GM19455 (cell line): ENCODE measurements at regions not wholly inside any gene's neighbourhood (a gene's known extent, or its start where the extent isn't known, plus 50 kb on each side); places are given as distances from the start of the nearest gene placed in this dataset.

Experiments used
- ATAC-seq: cut with Tn5 transposase; IDR thresholded peaks from one replicate; pipeline ENCODE4 v1.9.1; 2021; ENCODE audit not compliant: unreplicated experiment

DNA sequence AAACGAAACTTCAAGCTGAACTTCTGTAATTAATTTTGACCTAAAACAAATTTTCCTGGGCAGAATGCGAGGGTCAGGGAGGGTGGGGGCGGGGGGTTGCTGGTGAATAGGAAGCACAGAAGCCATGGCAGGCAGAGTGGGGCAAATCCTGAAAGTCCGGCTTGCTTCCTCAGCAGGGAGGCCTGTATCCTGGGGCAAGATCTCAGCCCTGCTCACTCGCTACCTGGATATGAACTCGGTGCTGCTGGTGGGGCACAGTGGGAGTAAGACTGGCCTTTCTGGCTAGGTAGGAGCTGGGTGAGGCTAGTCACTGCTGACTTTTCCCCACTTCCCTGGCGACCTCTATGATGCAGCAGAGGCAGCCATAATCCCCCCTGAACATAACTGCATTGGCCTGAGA lies 168.9 kb upstream of the CHORDC1 start:
- no peak for ATAC-seq

DNA sequence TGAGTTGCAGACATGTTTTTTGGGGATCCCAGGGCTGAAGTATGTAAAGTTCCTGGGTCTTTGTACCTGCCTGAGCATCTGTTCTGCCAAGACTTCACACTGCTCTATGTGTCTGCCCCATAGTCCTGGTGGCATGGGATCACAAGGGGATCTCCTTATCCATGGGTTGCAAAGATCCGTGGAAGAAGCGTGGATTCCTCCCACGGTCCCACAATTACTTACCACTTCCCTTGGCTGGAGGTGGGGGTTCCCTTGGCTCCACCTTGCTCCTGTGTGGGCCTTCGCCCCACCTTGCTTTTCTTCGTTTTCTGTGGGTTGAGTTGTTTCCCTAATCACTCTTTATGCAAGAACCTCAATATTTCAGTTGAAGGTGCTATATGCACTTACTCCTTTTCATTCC lies 157.4 kb upstream of the CHORDC1 start:
- no peak for ATAC-seq

DNA sequence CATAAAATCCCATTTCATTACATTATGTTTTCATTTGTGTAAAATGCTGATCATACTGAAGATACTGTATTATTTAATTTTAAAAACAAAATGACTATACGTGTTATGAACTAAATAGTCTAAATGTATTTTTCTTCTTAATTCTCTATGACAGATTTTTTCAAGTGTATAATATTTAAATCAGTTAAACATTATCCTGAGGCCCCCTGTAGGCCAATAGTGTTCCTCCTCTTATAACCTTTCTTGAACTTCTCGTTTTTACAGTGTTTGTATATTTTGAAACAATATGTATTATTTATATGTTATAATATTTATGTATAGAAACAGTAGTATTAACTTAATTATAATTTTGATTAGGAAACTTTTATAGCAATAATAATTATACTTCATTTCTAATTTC lies 151.1 kb upstream of the CHORDC1 start:
- no peak for ATAC-seq

DNA sequence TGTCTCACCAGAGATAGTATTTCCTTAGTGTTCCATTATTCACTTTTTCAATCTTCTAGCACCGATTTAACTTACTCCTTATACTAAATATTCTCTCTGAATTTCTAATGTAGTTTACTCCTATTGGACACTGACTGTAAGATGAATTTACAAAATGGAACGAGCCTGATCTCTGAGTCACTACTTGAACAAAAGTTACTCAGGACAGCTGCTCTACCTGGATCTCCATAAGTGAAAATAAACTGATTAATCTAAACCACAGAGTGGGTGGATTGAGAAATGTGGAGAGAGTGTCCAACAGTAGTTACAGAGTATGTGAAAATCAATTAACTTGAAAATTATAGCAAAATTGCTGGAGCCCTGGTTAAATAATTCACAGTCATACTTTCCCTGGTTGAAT lies 141.7 kb upstream of the CHORDC1 start:
- no peak for ATAC-seq

DNA sequence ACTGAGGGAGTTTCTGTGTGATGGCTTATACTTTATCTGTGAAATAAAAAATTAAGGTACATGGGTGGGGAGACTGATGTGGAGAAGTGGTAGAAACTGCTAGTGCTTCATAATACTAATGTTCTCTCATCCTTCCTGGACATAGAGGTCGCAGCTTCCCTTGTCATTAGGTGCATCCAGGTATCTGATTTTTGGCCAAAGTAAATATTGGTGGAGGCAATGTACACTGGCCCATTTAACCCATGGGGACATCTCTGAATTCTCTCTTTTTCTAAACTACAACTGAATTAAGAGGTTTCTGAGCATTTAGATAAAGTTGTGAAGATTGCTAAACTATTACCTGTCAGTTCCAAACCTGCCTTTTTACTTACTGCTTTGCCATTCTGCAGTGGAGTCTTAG lies 140.9 kb upstream of the CHORDC1 start:
- no peak for ATAC-seq

DNA sequence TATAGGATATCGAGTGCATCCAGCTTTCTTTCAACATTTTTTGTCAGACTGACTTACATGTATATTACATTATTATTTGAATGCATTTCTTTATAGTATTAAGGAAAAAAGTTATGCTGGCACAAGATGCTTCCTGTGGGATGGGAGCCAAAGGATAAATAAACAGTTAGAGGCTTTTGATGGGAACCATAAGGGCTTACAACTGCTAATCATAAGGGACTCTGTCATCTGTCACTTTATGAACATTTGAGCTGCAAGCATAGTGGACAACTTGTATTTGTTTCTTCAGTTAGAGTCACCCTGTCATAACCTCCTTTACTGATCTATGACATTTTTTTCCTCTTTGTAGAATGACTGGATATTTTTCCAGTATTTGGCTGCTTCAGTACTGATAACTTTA lies 132.4 kb upstream of the CHORDC1 start:
- no peak for ATAC-seq

DNA sequence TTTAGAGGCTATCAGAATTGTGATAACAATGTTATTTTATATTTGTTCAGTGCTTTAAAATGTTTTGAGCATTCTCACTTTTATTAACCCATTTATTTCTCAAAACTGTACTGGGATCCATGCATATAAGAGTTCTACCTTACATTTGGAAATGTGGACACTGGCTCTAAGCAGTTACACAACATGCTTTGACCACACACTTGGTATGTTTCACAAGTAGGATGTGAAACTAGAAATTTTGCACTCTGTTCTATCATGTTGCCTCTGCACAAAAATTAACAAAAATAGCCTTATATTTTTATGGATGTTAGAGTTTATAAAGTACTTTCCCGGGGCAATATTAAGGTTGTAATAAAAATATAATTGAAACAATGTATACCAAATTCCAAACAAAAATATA lies 126.9 kb upstream of the CHORDC1 start:
- ATAC-seq, result no peak

DNA sequence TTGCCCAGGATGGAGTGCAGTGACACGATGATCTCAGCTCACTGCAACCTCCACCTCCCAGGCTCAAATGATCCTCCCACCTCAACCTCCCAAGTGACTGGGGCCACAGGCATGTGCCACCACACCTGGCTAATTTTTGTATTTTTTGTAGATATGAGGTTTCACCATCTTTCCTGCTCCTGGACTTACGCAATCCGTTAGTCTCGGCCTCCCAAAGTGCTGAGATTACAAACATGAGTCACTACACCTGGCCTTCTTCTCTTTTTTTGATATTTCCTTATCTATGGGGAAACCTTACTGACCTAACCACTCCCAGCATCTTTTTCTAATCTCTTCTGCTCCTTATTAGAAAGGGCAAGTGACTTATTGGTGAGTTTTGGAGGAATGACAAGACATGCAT lies 121.7 kb upstream of the CHORDC1 start:
- no peak for ATAC-seq

DNA sequence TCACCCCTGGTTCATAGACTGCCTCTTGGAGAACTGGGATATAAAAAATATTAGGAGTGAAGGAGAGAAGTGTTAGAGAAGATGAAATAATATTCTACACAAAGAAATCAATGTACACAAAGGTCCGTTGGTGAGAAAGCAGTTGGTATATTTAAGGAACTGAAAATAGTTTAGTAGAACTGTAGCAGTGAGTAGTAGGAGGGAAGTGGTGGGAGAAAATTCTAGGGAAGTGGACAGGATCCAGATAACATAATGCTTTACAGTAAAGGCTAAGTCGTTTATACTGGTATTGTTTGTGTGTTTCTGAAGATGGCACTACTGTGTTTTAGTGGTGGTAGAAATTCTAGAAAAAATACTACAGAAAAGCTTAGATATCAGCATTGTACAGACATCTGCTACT lies 120.8 kb upstream of the CHORDC1 start:
- no peak for ATAC-seq

DNA sequence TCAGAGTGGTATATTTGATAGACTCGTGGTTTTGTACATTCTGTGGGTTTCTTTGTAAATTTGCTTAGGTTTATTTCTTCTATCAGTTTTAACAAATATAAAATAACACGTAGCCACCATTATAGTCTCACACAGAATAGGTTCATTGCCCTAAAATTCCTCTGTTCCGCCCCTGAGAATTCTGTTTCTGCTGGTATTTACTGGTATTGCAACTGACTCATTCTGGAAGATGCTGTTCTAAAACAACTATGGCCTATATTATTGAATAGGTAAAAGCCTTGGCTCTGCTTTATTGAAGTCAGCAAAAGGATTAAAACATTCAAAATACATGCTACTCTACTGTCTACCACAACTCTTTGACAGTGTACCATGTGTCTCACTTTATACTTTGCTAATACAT lies 119.1 kb upstream of the CHORDC1 start:
- ATAC-seq, result no peak

DNA sequence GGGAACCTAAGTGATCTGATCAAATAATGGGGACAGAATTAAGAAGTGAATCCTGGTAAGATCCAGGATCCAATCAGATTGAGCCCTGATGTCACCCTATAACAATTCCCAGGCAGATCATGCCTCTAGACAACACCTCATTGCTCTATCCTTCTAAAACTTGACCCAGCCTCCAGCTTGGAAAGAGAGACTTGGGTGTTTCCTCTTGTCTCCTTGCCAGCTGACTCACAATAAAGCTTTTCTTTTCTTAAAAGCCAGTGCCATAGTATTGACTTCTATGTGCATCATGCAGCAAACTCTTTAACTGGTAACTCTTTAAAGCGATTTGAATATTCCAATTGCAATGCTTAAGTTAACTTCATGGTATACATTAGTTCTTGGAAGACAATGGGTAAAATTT lies 109.6 kb upstream of the CHORDC1 start:
- no peak for ATAC-seq

DNA sequence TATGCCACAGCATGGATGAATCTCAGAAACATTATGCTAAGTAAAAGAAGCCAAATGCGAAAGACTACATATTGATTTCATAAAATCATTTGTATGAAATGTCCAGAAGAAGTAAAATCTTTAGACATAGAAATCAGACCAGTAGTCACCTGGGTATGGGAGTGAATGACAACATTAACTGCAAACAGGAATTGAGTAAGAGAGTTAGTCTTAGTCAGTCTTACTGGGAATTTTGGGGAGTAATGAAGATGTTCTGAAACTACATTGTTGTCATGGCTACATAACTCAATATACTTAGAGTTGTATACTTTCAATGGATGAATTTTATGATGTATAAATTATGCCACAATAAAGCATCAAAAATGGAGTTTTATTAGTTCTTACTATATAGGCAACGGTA lies 107.8 kb upstream of the CHORDC1 start:
- no peak for ATAC-seq

DNA sequence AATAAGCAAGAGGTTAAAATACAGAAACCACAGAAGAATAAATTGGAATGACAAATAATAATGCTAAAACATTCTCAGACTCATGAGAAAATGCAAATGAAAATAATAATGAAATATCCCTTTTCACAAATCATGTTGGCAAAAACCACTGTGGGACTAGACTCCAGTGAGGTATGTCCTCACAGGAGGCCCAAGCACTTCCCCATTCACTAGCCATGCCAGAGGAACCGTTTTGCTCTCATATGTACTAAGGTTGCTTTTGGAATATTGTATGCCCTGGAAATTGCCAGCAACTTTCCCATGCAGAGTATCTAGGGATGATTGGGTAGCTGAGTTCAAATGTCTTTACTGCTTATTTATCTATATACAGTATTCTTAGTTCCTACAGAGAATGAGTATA lies 106.2 kb upstream of the CHORDC1 start:
- ATAC-seq, result no peak

DNA sequence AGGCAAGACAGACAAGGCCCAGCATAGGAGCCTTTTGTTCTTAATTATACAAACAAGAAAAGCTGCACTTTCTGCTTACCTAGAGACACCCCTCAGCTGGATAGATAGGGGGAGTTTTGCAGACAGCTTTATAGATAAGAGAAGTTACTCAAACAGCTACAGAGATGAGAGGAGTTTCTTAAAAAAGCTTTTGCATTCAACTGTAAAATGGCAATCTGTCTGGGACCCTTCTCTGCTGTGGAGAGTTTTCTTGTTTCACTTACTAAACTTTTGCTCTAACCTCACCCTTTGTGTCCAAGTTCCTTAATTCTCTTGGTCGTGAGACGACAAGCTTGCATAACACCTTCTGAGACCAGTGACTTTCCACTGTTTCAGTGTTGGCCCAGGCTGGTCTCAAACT lies 103.8 kb upstream of the CHORDC1 start:
- ATAC-seq, result no peak

DNA sequence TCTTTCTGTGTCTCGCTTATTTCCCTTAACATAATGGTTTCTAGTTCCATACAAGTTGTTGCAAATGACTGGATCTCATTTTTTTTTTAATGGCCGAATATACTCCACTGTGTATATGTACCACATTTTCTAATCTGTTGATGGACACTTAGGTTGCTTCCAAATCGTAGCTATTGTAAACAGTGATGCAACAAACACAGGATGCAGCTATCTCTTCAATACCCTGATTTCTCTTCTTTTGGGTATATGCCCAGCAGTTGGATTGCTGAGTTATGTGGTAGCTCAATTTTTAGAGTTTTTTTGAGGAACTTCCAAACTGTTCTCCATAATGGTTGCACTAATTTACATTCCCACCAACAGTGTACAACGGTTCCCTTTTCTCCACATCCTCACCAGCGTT lies 100.4 kb upstream of the CHORDC1 start:
- no peak for ATAC-seq

DNA sequence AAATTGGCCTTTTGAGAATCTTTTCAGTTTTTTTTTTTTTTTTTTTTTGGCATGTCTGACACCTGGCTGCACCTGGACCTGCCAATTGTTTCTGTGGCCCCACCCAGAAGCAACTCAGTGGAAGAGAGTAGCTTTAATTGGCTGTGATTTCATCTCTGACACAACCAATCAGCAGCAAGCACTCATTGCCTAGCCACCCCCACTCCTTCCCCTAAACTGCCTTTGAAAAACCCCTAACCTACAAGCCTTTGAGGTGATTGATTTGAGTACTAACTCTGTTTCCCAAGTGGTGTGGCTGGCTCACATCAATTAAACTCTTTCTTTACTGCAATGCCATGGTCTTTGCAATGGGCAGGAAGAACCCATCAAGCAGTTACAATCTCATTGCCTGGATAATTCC lies 98.2 kb upstream of the CHORDC1 start:
- no peak for ATAC-seq

DNA sequence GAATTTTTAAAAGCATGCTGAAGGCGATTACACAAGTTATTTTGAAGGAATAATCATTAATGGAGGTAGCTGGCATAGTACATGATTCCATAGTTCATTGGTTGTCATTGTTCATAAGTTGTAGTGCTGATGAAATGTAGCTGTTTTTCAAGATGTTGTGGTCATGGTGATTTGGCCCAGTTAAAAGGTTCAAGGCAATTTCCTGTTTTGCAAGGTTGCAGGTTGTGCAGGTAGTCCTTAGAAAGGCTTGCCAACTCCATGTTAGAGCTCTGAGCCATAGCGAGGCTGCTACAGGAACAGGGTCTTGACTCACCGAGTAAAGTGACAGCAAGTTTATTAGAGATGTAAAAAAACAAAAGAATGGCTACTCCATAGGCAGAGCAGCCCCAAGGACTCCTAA lies 95.8 kb upstream of the CHORDC1 start:
- no peak for ATAC-seq

DNA sequence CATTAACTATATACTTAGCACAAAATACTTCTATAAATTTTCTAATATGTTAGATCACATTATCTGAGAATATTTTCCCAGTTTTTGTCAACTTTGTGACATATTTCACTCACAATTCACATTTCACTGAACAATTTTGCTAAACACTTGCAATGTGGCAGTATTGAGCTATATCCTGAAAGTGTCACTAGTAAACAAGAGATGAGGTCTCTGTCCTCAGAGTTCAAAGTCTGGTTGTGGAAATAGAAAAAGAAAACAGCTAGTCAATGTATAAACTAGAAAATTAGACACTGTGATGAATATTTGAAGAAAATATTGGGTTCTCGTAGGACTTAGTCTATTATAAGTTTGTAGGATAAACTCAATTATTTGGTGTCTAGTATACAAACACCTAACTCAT lies 87.4 kb upstream of the CHORDC1 start:
- no peak for ATAC-seq

DNA sequence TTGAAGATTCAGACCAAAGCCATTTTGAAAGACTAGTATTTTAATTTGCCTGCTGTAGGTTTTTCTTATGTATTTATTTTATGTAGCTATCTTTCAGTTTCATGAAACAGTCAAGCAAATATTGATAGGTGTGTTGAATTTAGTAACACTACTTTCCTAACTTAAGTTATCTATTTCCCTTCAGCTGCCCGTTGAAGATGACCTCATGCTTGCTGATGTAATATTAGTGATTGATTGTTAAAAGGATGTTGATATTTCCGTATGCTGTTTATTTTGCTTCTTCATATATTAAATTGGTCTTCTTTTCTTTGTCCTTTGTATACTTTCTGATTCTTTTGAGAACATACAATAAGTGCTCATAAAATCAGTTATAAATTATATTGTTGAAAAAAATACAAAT lies 86.8 kb upstream of the CHORDC1 start:
- no peak for ATAC-seq

DNA sequence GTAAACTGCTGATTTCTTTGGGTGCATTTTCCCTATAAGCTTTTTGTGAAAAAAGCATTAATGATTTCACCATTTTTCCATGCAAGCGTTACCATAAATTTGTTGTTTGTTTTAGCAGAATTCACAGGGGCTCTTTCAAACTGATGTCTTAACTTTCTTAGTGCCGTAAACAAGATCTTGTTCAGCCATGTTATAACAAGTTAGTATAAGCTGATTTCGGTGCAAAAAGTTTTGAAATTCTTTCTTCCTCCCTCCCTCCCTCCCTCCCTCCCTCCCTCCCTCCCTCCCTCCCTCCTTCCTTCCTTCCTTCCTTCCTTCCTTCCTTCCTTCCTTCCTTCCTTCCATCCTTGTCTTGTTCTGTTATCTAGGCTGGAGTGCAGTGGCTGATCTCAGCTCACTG lies 71.7 kb upstream of the CHORDC1 start:
- no peak for ATAC-seq

DNA sequence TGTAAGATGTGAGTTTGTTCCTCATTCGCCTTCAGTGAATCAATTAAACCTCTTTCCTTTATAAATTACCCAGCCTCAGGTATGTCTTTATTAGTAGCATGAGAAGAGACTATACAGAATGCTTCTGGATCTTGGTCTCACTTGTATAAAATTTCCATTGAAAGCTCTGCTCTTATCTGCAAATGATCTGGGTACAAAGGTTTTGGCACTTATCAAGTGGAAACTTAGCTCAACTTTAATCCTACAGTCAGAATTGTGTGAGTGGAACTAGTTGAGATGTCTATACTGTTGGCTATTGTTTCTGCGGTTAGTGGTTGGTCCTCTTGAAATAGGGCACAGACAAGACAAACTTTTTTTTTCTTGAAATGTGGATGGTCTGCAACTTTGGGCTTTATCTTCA lies 71.2 kb upstream of the CHORDC1 start:
- no peak for ATAC-seq

DNA sequence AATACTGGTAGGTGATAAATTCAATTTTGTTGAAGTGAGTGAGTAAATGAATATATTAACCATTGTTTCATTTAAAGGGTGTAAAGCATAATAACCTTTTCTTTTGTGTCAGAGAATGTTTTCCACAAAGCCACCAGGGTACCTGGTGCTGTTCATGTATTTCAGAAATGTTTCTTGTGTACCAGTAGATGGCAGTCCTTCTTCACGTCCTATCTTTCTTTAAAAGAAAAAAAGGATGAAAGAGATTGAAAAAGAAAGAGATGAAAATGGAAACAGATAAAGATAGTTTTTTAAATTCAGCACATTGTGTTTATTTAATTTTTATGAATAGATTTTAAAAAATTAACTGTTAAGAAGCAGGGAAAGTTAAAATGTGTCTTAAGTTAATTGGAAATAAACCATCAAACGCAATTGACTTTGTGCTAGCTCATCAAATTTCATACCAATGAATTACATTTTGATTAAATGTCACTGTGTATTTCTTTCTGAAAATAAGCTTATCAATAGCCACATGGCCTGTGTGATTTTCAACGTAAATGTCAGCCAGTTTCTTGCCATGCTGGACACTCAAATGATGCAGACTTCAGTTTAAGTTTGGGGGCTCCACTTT lies 65.5 kb upstream of the CHORDC1 start:
- ATAC-seq, result no peak

DNA sequence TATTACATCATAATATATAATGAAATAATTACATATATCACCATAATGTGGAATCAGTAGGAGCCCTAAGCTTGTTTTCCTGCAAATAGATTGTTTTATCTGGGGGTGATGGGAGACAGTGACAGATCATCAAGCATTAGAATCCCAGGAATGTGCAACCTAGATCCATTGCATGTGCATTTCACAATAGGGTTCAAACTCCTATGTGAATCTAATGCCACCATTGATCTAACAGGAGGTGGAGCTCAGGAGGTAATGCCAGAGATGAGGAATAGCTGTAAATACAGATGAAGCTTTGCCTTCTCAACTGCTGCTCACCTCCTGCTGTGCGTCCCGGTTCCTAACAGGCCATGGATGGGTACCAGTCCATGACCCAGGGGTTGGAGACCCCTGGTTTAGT lies 63.8 kb upstream of the CHORDC1 start:
- ATAC-seq, result no peak

DNA sequence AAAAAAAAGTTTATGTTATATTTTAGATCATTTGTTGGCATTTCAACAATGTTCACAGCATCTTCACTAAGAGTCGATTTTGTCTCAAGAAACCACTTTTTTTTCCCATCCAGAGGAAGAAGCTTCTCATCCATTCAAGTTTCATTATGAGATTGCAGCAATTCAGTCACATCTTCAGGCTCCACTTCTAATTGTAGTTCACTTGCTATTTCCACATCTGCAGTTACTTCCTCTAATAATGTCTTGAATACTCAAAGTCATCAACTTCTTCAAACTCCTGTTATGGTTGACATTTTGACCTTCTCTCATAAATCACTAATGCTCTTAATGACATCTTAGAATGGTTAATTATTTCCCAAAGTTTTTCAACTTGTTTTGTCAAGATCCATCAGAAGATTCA lies 61.3 kb upstream of the CHORDC1 start:
- no peak for ATAC-seq
